ENCODE measurements at regions not wholly inside any gene's neighbourhood (a gene's known extent, or its start where the extent isn't known, plus 50 kb on each side); places are given as distances from the start of the nearest gene placed in this dataset.

DNA sequence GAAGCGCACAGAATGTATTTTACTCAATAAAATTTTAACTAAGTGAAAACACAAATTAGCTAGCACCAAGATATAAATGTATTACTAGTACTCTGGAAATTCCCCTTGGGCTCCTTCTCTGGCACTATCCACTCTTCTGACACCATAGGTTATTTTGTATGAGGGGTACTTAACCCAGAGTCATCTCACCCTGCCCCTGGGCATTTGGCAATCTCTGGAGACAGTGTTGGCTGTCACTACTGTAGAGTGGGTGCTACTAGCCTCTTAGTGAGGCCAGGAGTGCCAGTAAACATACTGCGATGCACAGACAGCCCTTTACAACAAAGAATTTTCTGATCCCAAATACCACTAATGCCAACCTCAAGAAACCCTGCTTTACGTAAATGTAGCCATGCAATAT is 246.3 kb upstream of the KBTBD8 start:
- no peak for DNase-seq

DNA sequence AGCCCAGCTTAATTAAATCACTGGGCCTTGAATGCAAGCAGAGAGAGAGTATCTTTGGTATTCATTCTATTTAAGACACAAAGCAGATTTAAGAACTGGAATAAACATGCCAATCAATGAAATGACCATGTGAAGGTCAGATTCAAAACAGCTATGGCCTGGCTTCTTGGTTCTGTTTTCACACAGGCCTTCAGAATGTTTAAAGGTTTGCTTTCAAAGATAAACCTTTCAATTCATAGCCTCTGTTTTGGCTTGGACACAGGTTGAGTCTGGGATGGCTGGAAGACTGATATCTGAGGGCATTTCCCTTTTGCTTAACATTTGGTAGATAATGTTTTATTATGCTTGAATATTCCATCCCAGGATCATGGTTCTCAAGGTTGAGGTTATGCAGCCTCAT is 244.4 kb upstream of the KBTBD8 start:
- DNase-seq: no peak

DNA sequence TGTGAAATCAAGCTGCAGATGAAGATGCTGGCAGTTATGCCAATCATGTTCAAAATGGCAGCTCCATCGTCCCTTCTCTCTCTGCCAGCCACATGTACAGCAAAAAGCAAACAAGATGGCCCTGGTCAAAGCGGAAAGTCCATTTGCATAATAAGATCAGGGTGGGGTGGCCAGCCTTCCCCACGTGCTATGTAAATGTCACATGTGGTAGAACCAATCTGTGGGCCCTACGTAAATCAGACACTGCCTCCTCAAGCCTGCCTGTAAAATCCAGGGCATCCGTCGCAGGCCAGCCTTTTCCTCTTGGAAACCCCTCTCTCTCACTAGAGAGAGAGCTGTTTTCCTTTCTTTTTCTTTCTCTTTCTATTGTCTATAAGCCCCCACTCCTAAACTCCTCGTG is 243.5 kb upstream of the KBTBD8 start:
- DNase-seq: no peak

DNA sequence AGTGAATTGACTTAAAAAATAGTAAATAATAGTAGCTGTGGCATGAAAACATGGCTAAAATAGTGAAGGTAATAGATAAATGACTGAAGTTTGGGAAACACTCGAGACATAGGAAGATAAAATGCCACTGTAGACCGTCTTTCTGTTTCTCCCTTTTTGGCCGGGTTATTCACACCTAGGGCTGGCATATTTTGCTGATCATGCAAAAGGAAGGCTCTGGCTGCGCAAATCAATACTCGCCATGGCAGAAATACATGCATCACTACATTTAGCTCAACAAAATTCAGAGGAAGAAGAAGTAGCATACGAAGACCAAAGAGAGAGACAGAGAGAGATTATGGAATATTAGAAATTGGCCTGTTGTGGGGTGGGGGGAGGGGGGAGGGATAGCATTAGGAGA is 242.2 kb upstream of the KBTBD8 start:
- no peak for DNase-seq

- no peak for DNase-seq
These were observed 241.6 kb upstream of the KBTBD8 start for GRCh38 chr3:66756468-66757036.

- no peak for DNase-seq
These were observed 236.9 kb upstream of the KBTBD8 start for GRCh38 chr3:66761093-66761780.

DNA sequence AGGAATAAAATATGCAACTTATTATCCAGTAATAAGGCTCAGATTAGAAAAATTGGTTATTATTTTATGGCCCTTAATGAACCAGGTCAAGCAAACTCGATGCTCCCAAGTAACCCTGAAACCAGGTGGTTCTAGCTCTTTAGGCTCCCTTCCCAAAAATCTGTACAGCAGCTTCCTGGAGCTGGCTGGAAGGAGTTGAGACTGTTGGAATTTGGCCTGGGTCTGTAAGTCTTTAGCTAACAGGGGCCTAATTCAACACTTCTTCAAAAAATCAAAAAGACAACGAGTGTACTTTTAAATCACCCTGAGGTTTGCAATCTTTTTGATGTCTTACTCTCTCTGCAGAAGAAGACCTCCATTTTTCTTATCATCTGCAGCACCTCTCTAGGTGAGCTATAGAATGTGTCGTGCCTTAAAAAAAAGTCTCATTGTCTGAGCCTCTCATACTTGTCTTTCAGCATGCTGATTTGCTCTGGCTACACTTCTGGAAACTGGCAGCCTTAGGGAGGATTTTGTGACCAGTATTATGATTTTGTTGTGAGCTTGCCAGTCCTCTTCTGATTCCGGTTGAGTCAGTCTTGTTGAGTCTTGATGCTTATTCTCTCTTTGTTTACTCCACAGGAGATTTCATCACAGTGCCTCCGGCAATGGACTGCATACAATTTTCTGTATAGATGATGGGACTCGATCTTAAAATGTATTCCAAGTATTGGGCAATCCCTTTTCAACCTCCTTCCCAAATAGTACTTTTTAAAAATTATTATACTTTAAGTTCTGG is 235.0 kb upstream of the KBTBD8 start:
- no peak for DNase-seq

- DNase-seq: no peak
These were observed 220.0 kb upstream of the KBTBD8 start for GRCh38 chr3:66778107-66778506.

DNA sequence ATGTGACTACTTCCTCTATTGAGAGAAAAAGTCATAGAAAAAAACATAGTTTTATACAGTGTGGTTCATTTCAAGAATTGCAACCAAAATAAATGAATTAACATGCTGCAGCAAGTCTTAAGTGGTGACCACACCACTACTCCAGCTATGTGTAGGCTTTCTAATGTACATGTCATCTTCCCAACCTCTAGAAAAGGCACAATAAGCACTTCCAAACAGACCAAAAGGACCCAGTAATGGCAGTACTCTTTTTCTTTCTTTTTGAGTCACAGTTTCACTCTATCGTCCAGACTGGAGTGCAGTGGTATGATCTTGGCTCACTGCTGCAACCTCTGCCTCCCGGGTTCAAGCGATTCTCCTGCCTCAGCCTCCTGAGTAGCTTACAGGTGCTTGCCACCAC is 219.3 kb upstream of the KBTBD8 start:
- DNase-seq: no peak

- DNase-seq: no peak
These were observed 212.8 kb upstream of the KBTBD8 start for GRCh38 chr3:66785191-66785909.

GRCh38 chr3:66789580-66790237 is 208.4 kb upstream of the KBTBD8 start:
- DNase-seq: no peak

DNA sequence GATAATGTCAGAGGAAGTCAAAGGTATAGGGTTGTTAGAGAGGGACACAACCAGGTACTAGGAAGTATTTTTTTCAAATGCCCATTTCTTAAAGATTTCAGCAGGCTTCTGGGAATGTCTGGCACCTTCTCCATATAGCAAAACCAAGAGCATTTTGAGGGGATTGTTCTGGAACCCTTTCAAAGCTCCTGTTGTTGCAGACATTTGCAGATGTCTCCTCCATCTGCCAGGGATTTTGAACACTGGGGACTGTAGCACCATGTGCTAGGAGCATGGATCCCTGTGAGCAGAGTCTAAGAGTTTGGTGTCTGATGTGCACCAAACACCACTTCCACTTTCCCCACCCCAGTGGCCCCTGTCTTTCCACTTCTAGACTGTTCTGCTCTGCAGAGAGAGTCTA is 206.0 kb upstream of the KBTBD8 start:
- DNase-seq: no peak

DNA sequence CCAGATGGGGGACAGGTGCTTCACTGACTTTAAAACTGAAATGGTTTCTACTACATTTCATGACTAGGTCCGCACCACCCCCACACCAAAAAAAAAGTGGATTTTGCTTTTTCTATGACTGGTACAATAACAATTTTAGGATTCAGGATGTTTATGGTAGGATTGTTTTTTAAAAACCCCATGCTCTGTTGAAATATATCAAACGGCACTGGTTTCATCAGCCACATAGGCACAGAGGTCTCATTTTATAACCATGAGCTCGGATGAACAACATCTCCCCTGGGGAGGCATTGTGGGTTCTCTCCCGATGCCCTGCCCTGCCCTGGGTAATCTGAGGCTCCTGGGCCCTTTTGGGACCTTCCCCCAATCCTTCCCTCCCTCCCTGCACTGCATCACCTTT is 202.7 kb upstream of the KBTBD8 start:
- DNase-seq: no peak

GRCh38 chr3:66796343-66796742 is 201.8 kb upstream of the KBTBD8 start:
- DNase-seq: no peak

GRCh38 chr3:66797889-66798560 is 200.1 kb upstream of the KBTBD8 start:
- no peak for DNase-seq

DNA sequence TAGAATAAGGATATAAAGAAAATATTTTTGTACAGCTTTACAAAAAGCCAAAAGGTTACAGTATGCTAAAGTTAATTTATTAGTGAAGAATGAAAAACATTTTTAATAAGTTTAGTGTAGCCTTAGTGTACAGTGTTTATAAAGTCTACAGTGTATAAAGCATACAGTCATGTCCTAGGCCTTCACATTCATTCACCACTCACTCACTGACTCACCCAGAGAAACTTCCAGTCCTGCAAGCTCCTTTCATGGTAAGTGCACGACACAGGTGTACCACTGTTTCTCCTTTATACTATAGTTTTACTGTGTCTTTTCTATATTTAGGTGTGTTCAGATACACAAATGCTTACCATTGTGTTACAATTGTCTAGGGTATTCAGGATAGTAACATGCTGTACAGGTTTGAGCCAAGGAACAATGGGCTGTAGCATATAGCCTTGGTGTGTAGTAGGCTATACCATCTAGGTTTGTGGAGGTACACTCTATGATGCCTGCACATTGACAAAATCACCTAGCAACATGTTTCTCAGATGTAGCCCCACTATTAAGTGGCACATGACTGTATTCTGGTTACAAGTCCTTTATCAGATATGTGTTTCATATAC is 197.1 kb upstream of the KBTBD8 start:
- no peak for DNase-seq

GRCh38 chr3:66803206-66803605 is 194.9 kb upstream of the KBTBD8 start:
- no peak for DNase-seq

DNA sequence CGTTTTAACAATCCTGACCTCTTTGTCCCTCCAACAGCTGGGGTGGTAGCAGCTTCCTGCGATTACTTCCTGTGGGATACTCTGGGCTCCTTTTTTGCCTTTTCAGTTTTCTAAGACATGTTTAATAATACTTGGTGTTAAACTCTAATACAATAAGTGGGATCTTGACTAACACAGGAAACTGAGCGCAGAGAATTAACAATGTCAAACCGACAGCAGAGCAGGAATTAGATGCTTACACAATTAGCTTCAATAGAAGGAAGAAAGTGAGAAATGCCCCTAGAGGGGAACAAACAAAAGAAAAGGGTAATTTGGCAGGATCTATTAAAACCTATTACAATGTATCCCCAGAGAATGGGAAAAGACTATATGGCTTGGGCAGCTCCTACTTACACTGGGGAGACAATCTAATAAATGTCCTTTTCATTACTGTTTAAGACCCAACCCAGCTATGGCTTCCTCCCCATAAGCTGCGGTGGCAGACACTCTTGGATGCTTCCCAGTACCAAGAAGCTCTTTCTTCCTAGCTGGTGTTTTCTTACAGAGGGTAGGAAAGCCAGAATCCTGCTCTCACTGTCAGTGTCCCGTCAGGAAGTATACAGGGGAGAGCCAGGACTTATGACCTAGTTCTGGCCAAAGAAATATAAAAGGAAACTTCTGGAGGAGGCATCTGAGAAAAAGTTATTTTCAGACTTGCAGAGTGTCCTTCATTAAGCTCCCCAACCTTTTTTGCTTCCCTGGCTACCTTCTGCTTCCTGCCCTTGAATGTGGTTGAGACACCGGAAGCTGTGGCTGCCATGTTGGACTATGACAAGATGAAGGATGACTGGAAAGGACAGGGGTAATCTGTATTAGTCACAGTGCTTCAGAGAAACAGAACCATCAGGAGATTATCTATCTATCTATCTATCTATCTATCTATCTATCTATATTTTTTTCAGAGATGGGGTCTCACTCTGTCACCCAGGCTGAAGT is 194.1 kb upstream of the KBTBD8 start:
- DNase-seq: no peak

- DNase-seq: no peak
These were observed 189.1 kb upstream of the KBTBD8 start for GRCh38 chr3:66808891-66809594.

GRCh38 chr3:66809595-66809958 is 188.5 kb upstream of the KBTBD8 start:
- DNase-seq: no peak

Data from CD4-positive, alpha-beta T cell treated with Interleukin-1 beta for 1 hour (primary cell).